GM23248 (cell line): ENCODE measurements at regions not wholly inside any gene's neighbourhood (a gene's known extent, or its start where the extent isn't known, plus 50 kb on each side); places are given as distances from the start of the nearest gene placed in this dataset.

Experiments
- EZH2 ChIP-seq: fragments of 200-600 bp; sonication (generic); IDR thresholded peaks from 2 replicates; pipeline ENCODE4 v1.6.1; 2018; ENCODE audit warnings: antibody characterized with exemption, mild to moderate bottlenecking; ENCODE audit not compliant: insufficient read depth, poor library complexity, severe bottlenecking
- EZH2phosphoT487 ChIP-seq: fragments of 200-600 bp; sonication (generic); IDR thresholded peaks from 2 replicates; pipeline ENCODE4 v1.6.1; 2018; ENCODE audit warnings: antibody characterized with exemption, moderate library complexity, mild to moderate bottlenecking, low read depth; ENCODE audit not compliant: insufficient read depth

DNA sequence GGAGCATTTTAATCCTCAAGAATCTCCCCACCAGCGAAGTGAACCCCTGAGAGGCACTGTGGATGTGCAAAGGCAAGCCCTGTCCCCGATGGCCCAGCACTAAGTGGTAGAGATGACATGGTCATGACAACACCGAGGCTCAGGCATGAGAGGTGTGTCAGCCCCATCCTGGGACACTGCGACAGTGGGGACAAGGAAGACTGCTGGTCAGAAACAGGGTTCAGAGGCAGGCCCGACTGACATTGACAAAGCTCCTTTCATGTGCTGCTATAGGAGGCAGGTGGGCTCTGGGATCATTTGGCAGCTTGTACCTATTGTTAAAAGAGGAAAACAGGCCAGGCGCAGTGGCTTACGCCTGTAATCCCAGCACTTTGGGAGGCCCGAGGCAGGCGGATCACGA lies 54.3 kb upstream of the MYEOV start:
- TF ChIP-seq EZH2phosphoT487 (no peak), EZH2 (no peak)
